CD1c-positive myeloid dendritic cell (primary cell): ENCODE measurements at regions not wholly inside any gene's neighbourhood (a gene's known extent, or its start where the extent isn't known, plus 50 kb on each side); places are given as distances from the start of the nearest gene placed in this dataset.

ENCODE experiments used
- DNase-seq: peaks from one replicate; pipeline ENCODE4 v3.0.0-alpha.2; 2016; ENCODE audit errors: extremely low spot score

GRCh38 chr6:21811484-21811883 is 217.9 kb downstream of the SOX4 start:
- DNase-seq: no peak

GRCh38 chr6:21816231-21816630 is 222.7 kb downstream of the SOX4 start:
- no peak for DNase-seq

- no peak for DNase-seq
These were observed 226.9 kb downstream of the SOX4 start for GRCh38 chr6:21820442-21820841.

GRCh38 chr6:21823371-21823770 is 229.8 kb downstream of the SOX4 start:
- no peak for DNase-seq

- DNase-seq: no peak
These were observed 231.1 kb downstream of the SOX4 start for GRCh38 chr6:21824431-21825177.

GRCh38 chr6:21826023-21826422 is 232.5 kb downstream of the SOX4 start:
- DNase-seq: no peak

GRCh38 chr6:21826904-21827303 is 233.4 kb downstream of the SOX4 start:
- no peak for DNase-seq

GRCh38 chr6:21827425-21828202 is 234.1 kb downstream of the SOX4 start:
- DNase-seq: no peak

GRCh38 chr6:21828704-21829103 is 235.2 kb downstream of the SOX4 start:
- no peak for DNase-seq

GRCh38 chr6:21829126-21829525 is 235.6 kb downstream of the SOX4 start:
- DNase-seq: no peak

- no peak for DNase-seq
These were observed 238.2 kb downstream of the SOX4 start for GRCh38 chr6:21831521-21832291.

GRCh38 chr6:21836277-21836676 is 242.7 kb downstream of the SOX4 start:
- DNase-seq: no peak

- no peak for DNase-seq
These were observed 243.3 kb downstream of the SOX4 start for GRCh38 chr6:21836772-21837425.

- DNase-seq: peak; percentile 5
These were observed 246.9 kb downstream of the SOX4 start for GRCh38 chr6:21840428-21840827.

GRCh38 chr6:21842875-21843645 is 249.5 kb downstream of the SOX4 start:
- DNase-seq: no peak

- DNase-seq: no peak
These were observed 250.8 kb downstream of the SOX4 start for GRCh38 chr6:21844120-21844917.

GRCh38 chr6:21845018-21845417 is 251.5 kb downstream of the SOX4 start:
- no peak for DNase-seq

GRCh38 chr6:21845439-21846140 is 252.0 kb downstream of the SOX4 start:
- no peak for DNase-seq

- no peak for DNase-seq
These were observed 253.2 kb downstream of the SOX4 start for GRCh38 chr6:21846541-21847451.
